ENCODE measurements at regions not wholly inside any gene's neighbourhood (a gene's known extent, or its start where the extent isn't known, plus 50 kb on each side); places are given as distances from the start of the nearest gene placed in this dataset.

- no peak for TF ChIP-seq CTCF (IDR thresholded peaks at IDR 0.05)
- no peak for TF ChIP-seq EP300 (IDR thresholded peaks at IDR 0.05)
- TF ChIP-seq POLR2A (IDR thresholded peaks at IDR 0.05; ENCODE audit: low read depth), result no peak
- TF ChIP-seq POLR2AphosphoS5 (IDR thresholded peaks at IDR 0.05), result no peak
- intact Hi-C loops (cut with DNase I), result no loop called here
- no peaks in the 10 kb centered on the region for H3K36me3 ChIP-seq
- peaks cover 0 to 9% (median 6%) of the 10 kb centered on the region in 4 donors for H3K9me3 ChIP-seq
- DNase-seq (ENCODE audit: extremely low spot score), result no peak
- WGBS, result 37% methylated on average over 2 of the region's 2 CpGs
- H3K4me3 ChIP-seq, result no peak overlapping the region
- no peak overlapping the region for H3K27ac ChIP-seq (replicated peaks in 1 of 4)
- H3K27me3 ChIP-seq, result no peaks in the 10 kb centered on the region
- no peaks in the 10 kb centered on the region for H3K4me1 ChIP-seq
Observed at GRCh38 chr3:104816008-104816407, 550.7 kb upstream of the ALCAM start.

- no peaks in the 10 kb centered on the region for H3K27me3 ChIP-seq
- no peak overlapping the region for H3K27ac ChIP-seq (replicated peaks in 1 of 4)
- no peaks in the 10 kb centered on the region for H3K4me1 ChIP-seq
- H3K9me3 ChIP-seq, result peaks cover 0 to 16% (median 11%) of the 10 kb centered on the region in 4 donors
- WGBS, result 81% methylated on average over 1 of the region's 1 CpG
- DNase-seq (ENCODE audit: extremely low spot score), result no peak
- TF ChIP-seq EP300 (IDR thresholded peaks at IDR 0.05) (no peak), POLR2AphosphoS5 (IDR thresholded peaks at IDR 0.05) (no peak), POLR2A (IDR thresholded peaks at IDR 0.05; ENCODE audit: low read depth) (no peak)
- no peaks in the 10 kb centered on the region for H3K36me3 ChIP-seq
- H3K4me3 ChIP-seq, result no peak overlapping the region
- intact Hi-C loops (cut with DNase I), result no loop called here
Observed at GRCh38 chr3:104816716-104817115, 550.0 kb upstream of the ALCAM start.

GRCh38 chr3:104819333-104819732 is 547.4 kb upstream of the ALCAM start:
- Histone ChIP-seq H3K27ac (replicated peaks in 1 of 4) (no peak overlapping the region), H3K9me3 (peaks cover 0 to 21% (median 12%) of the 10 kb centered on the region in 4 donors)
- 47% methylated on average over 2 of the region's 2 CpGs for WGBS

GRCh38 chr3:104820959-104821358 is 545.8 kb upstream of the ALCAM start:
- no peak overlapping the region for H3K4me3 ChIP-seq
- no peak for DNase-seq (ENCODE audit: extremely low spot score)
- TF ChIP-seq POLR2A (IDR thresholded peaks at IDR 0.05; ENCODE audit: low read depth) (no peak), CTCF (IDR thresholded peaks at IDR 0.05) (no peak), POLR2AphosphoS5 (IDR thresholded peaks at IDR 0.05) (no peak), EP300 (IDR thresholded peaks at IDR 0.05) (no peak)
- WGBS, result 75% methylated on average over 1 of the region's 1 CpG
- H3K27me3 ChIP-seq, result no peaks in the 10 kb centered on the region
- peaks cover 0 to 21% (median 12%) of the 10 kb centered on the region in 4 donors for H3K9me3 ChIP-seq
- no peak overlapping the region for H3K27ac ChIP-seq (replicated peaks in 1 of 4)
- no peaks in the 10 kb centered on the region for H3K4me1 ChIP-seq
- no peaks in the 10 kb centered on the region for H3K36me3 ChIP-seq
- intact Hi-C loops (cut with DNase I), result no loop called here

More at GRCh38 chr3:104819333-104819732, 547.4 kb upstream of the ALCAM start:
- Histone ChIP-seq H3K36me3 (no peaks in the 10 kb centered on the region), H3K27me3 (no peaks in the 10 kb centered on the region), H3K4me1 (no peaks in the 10 kb centered on the region), H3K4me3 (no peak overlapping the region)
- no peak for TF ChIP-seq POLR2A (IDR thresholded peaks at IDR 0.05; ENCODE audit: low read depth)
- TF ChIP-seq CTCF (IDR thresholded peaks at IDR 0.05), result no peak
- no peak for DNase-seq (ENCODE audit: extremely low spot score)
- intact Hi-C loops (cut with DNase I), result no loop called here

- Histone ChIP-seq H3K27me3 (no peaks in the 10 kb centered on the region), H3K4me3 (no peak overlapping the region), H3K36me3 (no peaks in the 10 kb centered on the region), H3K27ac (replicated peaks in 1 of 4) (no peak overlapping the region), H3K9me3 (peaks cover 0 to 18% (median 12%) of the 10 kb centered on the region in 4 donors), H3K4me1 (no peaks in the 10 kb centered on the region)
- DNase-seq (ENCODE audit: extremely low spot score), result no peak
- no peak for TF ChIP-seq CTCF (IDR thresholded peaks at IDR 0.05)
- no peak for TF ChIP-seq POLR2A (IDR thresholded peaks at IDR 0.05; ENCODE audit: low read depth)
- no peak for TF ChIP-seq EP300 (IDR thresholded peaks at IDR 0.05)
- TF ChIP-seq POLR2AphosphoS5 (IDR thresholded peaks at IDR 0.05), result no peak
- intact Hi-C loops (cut with DNase I), result no loop called here
- WGBS, result 29% methylated on average over 1 of the region's 1 CpG
Observed at GRCh38 chr3:104825116-104825515, 541.6 kb upstream of the ALCAM start.
